Left lung (tissue), 4 donors: ENCODE measurements at regions not wholly inside any gene's neighbourhood (a gene's known extent, or its start where the extent isn't known, plus 50 kb on each side); places are given as distances from the start of the nearest gene placed in this dataset.

Source experiments
- ATAC-seq: fragments of 200-7000 bp; cut with Tn5 transposase; one replicate; pipeline ENCODE4 v1.9.1; 2020; ENCODE audit warnings: moderate library complexity
- DNase-seq, 4 donors: peaks; one replicate each; pipeline ENCODE4 v3.0.0-alpha.2; 2013 to 2020
- H3K27ac ChIP-seq, 2 donors: fragments of 200-600 bp; sonication (generic) in 1 of 2; one replicate each; pipeline versions ENCODE4 v1.5.0 to v1.8.0; 2020 to 2021
- H3K27me3 ChIP-seq, 2 donors: fragments of 200-600 bp; sonication (generic) in 1 of 2; one replicate each; pipeline versions ENCODE4 v1.5.0 to v1.8.0; 2020 to 2021
- H3K36me3 ChIP-seq, 2 donors: fragments of 200-600 bp; sonication (generic) in 1 of 2; one replicate each; pipeline versions ENCODE4 v1.5.0 to v1.8.0; 2020 to 2021
- H3K4me1 ChIP-seq, 2 donors: fragments of 200-600 bp; one replicate each; pipeline ENCODE4 v1.8.0; 2021
- H3K4me3 ChIP-seq, 2 donors: fragments of 200-600 bp; sonication (generic) in 1 of 2; one replicate each; pipeline versions ENCODE4 v1.5.0 to v1.8.0; 2020 to 2021; ENCODE audit warnings: mild to moderate bottlenecking in 1 of 2
- H3K9me3 ChIP-seq, 2 donors: fragments of 200-600 bp; sonication (generic) in 1 of 2; one replicate each; pipeline versions ENCODE4 v1.5.0 to v1.8.0; 2020 to 2021
- intact Hi-C, 2 donors: fragments of 100-400 bp; cut with DNase I; formaldehyde crosslinking; loops; one replicate each; pipeline versions ENCODE4 v1.11.2 to v1.14.2; 2022
- TF ChIP-seq, protein P1 (sequence below), 2 donors: fragments of 200-600 bp; sonication (generic) in 1 of 2; IDR thresholded peaks; one replicate each; pipeline versions ENCODE4 v1.5.0 to v1.8.0; 2021; ENCODE audit warnings: antibody characterized with exemption in 2 of 2
- donor health status: DM: no; HTN: yes; CAD: no.
- donor health status: DM: no; HTN: no; CAD: no.

DNA sequence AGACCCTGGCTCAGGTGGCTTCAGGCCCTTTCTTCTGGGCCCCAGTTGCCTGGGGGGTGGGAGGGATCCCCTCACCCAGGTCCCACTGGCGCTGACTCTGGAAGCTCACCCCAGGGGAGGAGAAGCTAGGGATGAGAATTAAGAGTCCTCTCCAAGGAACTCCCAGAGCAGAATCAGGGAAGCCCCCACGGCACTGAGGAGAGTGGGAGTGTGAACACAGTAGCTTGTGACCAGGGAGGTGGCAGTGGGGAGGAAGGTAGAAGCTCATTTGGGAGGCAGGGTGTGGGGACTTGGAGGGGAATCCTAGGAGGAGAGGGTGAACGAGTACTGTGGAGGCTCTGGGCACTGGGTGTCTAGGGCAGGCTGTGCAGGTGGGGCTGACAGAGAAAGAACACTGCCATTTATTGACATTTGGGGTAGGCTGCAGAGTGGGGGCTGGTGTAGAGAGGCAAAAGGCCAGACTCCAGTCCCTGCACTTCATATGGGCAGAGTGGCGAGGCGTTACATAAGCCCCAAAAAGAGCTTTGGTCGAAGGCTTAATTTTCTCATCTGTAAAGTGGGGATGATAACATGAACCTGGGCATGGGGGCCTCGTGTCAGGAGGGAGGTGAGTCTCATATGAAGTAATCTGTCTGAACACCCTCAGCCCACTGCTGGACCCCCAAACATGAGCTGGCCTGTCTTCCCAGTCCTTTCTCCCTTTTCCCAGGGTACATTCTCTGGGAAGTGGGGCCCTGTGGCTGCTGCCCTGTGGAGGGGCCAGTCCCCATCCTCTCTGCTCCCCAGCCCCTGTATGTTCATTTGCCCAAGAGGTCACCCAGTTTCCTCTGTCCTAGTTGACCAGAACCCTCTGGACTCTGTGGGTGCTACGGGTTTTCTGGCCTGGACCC, 80.5 kb downstream of the VEGFA start:
- Histone ChIP-seq H3K4me3 (no peak overlapping the region), H3K36me3 (no peaks in the 10 kb centered on the region), H3K27me3 (no peaks in the 10 kb centered on the region), H3K4me1 (no peaks in the 10 kb centered on the region), H3K27ac (no peak overlapping the region), H3K9me3 (no peaks in the 10 kb centered on the region)
- ATAC-seq (no peak), DNase-seq (no peak)
- TF ChIP-seq, protein P1, sequence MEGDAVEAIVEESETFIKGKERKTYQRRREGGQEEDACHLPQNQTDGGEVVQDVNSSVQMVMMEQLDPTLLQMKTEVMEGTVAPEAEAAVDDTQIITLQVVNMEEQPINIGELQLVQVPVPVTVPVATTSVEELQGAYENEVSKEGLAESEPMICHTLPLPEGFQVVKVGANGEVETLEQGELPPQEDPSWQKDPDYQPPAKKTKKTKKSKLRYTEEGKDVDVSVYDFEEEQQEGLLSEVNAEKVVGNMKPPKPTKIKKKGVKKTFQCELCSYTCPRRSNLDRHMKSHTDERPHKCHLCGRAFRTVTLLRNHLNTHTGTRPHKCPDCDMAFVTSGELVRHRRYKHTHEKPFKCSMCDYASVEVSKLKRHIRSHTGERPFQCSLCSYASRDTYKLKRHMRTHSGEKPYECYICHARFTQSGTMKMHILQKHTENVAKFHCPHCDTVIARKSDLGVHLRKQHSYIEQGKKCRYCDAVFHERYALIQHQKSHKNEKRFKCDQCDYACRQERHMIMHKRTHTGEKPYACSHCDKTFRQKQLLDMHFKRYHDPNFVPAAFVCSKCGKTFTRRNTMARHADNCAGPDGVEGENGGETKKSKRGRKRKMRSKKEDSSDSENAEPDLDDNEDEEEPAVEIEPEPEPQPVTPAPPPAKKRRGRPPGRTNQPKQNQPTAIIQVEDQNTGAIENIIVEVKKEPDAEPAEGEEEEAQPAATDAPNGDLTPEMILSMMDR (IDR thresholded peaks at IDR 0.05), result no peak
- intact Hi-C loops, result no loop called here

DNA sequence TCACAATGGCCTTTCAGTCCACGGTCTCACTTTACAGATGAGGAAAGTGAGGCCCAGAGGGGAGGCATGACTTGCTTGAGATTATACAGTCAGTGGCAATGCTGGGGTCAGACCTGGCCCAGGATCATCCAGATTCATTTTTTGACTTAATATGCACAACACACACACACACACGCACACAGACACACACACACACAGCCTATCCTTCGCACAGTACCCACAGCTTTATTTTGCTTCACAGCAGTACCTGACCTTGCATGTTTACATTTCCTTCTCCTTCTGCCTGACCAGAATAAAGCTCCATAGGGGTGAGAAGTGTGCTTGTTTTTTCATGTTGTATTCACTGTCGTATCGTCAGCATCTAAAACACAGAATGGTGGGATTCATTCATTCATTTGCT, 79.8 kb downstream of the VEGFA start:
- ATAC-seq (no peak), DNase-seq (no peak)
- H3K4me1 ChIP-seq, result no peaks in the 10 kb centered on the region
- no peak overlapping the region for H3K4me3 ChIP-seq
- no peak overlapping the region for H3K27ac ChIP-seq
- TF ChIP-seq, protein P1 (IDR thresholded peaks at IDR 0.05), result no peak
- no peaks in the 10 kb centered on the region for H3K9me3 ChIP-seq
- no peaks in the 10 kb centered on the region for H3K27me3 ChIP-seq
- no peaks in the 10 kb centered on the region for H3K36me3 ChIP-seq
- intact Hi-C loops, result no loop called here

GRCh38 chr6:43848671-43849391, 78.8 kb downstream of the VEGFA start:
- no peak for DNase-seq
- intact Hi-C loops, result no loop called here
- Histone ChIP-seq H3K27me3 (no peaks in the 10 kb centered on the region), H3K4me3 (no peak overlapping the region), H3K36me3 (no peaks in the 10 kb centered on the region), H3K27ac (no peak overlapping the region), H3K9me3 (no peaks in the 10 kb centered on the region), H3K4me1 (no peaks in the 10 kb centered on the region)
- no peak for ATAC-seq
- TF ChIP-seq, protein P1 (IDR thresholded peaks at IDR 0.05), result no peak

DNA sequence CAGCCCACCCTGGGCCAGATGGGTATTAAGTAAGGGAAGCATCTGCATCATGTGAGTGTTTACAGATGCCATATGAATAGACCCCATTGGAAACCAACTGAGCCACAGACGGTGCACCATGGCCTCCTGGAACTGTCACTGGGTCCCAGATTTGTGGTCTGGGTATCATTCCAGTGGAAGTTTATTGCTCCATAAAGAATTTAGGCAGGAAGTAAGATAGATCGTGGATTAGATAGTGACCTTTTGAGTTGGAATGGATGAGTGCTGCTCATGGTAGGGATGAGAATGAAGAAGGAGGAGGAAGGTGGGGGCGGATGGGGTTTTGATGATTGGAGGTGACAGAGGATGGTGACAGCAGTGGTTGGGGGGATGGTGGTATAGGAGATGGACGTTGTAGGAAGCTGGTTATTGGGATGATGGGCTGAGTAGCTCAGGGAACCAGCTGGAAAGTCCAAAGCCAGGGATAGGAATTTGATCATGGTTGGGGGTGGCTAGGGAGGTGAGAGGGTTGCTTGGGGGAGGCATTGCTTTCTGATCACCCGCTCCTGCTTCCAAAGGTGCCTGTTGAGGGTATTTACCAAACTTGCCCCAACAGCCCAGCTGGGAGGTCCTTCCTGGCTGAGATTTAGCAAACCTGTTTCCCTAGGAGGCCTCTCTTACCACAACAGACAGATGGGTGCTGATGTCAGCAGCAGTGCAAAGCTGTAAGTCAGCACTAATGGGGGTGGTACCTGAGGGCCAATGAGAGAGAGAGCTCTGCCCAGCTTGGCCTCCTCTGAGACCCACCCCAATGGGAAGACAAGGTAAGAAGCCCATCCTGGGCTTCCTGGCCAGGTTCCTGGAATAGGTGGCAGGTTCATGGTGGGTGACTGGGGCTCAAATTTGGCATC, 78.0 kb downstream of the VEGFA start:
- Histone ChIP-seq H3K27ac (no peak overlapping the region), H3K36me3 (no peaks in the 10 kb centered on the region), H3K4me3 (no peak overlapping the region), H3K9me3 (no peaks in the 10 kb centered on the region), H3K27me3 (no peaks in the 10 kb centered on the region), H3K4me1 (no peaks in the 10 kb centered on the region)
- ATAC-seq (no peak), DNase-seq (no peak)
- TF ChIP-seq, protein P1 (IDR thresholded peaks at IDR 0.05), result no peak
- intact Hi-C loops, result no loop called here
